Upper lobe of left lung (tissue), 4 donors: ENCODE measurements at regions not wholly inside any gene's neighbourhood (a gene's known extent, or its start where the extent isn't known, plus 50 kb on each side); places are given as distances from the start of the nearest gene placed in this dataset.

Experiments
- EP300 ChIP-seq, 4 donors: sonication (generic); formaldehyde crosslinking; IDR thresholded peaks; one replicate each; pipeline ENCODE4 v1.5.1; 2017; ENCODE audit warnings: antibody characterized with exemption in 4 of 4, control low read depth in 2 of 4
- POLR2A ChIP-seq, 4 donors: fragments of 450-650 bp; IDR thresholded peaks; one replicate each; pipeline ENCODE4 v1.5.1; 2016 to 2017; ENCODE audit warnings: antibody characterized with exemption in 4 of 4, mild to moderate bottlenecking in 2 of 4
- TF ChIP-seq, protein P1 (sequence below), 6 experiments: fragments of 450-650 bp in 4 of 6; fragments of 200-600 bp in 2 of 6; sonication (generic) in 2 of 6; IDR thresholded peaks; one replicate each; pipeline ENCODE4 v1.5.1; 2016 to 2019; ENCODE audit warnings: antibody characterized with exemption in 6 of 6

DNA sequence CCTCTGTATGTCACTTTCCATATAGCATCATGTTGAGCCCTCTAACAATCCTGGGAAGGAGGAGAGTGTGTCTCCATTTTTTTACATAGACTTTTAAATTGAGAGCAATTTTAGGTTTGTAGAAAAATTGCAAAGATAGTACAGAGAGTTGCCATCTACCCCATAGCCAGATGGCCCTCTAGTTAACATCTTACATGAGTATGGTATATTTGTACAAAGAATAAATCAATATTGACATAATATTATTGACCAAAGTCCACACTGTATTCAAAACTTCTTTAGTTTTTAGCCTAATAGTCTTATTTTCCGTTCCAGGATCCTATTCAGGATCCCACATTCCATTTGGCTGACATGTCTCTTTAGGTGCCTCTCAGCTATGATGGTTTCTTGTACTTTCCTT lies 274.6 kb upstream of the PLPP4 start:
- TF ChIP-seq, protein P1, sequence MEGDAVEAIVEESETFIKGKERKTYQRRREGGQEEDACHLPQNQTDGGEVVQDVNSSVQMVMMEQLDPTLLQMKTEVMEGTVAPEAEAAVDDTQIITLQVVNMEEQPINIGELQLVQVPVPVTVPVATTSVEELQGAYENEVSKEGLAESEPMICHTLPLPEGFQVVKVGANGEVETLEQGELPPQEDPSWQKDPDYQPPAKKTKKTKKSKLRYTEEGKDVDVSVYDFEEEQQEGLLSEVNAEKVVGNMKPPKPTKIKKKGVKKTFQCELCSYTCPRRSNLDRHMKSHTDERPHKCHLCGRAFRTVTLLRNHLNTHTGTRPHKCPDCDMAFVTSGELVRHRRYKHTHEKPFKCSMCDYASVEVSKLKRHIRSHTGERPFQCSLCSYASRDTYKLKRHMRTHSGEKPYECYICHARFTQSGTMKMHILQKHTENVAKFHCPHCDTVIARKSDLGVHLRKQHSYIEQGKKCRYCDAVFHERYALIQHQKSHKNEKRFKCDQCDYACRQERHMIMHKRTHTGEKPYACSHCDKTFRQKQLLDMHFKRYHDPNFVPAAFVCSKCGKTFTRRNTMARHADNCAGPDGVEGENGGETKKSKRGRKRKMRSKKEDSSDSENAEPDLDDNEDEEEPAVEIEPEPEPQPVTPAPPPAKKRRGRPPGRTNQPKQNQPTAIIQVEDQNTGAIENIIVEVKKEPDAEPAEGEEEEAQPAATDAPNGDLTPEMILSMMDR (IDR thresholded peaks at IDR 0.05): no peak
- TF ChIP-seq POLR2A (IDR thresholded peaks at IDR 0.05) (no peak), EP300 (IDR thresholded peaks at IDR 0.05) (no peak)
